Keratinocyte (primary cell): ENCODE measurements at regions not wholly inside any gene's neighbourhood (a gene's known extent, or its start where the extent isn't known, plus 50 kb on each side); places are given as distances from the start of the nearest gene placed in this dataset.

ENCODE experiments used
- DNase-seq: peaks from one replicate; pipeline ENCODE4 v3.0.0-alpha.2; 2011; ENCODE audit warnings: low read depth, missing footprints, low spot score
- FAIRE-seq: peaks from 2 replicates; lab custom pipeline; 2011; peaks lifted over from hg19 to GRCh38; lab: Jason Lieb, UNC
- H2AFZ ChIP-seq: 2 replicates; pipeline ENCODE4 v1.6.0; 2012; ENCODE audit warnings: low read length, control low read depth, inconsistent platforms; ENCODE audit not compliant: control insufficient read depth
- H3K27ac ChIP-seq: 2 replicates; pipeline ENCODE4 v1.5.1; 2011; ENCODE audit warnings: low read length; ENCODE audit not compliant: control insufficient read depth, insufficient read depth
- H3K27me3 ChIP-seq: 3 replicates; pipeline ENCODE4 v1.6.0; 2011; ENCODE audit warnings: low read length; ENCODE audit not compliant: control insufficient read depth, insufficient read depth; ENCODE audit errors: extremely low read depth
- H3K36me3 ChIP-seq, 2 experiments: 2 replicates in 1 of 2; 3 replicates in 1 of 2; pipeline ENCODE4 v1.5.1; 2011; ENCODE audit warnings: low read length in 2 of 2, mild to moderate bottlenecking in 1 of 2; ENCODE audit not compliant: control insufficient read depth in 2 of 2, insufficient read depth in 2 of 2; ENCODE audit errors: extremely low read depth in 1 of 2
- H3K4me1 ChIP-seq: 3 replicates; pipeline ENCODE4 v1.5.1; 2011; ENCODE audit warnings: low read length; ENCODE audit not compliant: control insufficient read depth, insufficient read depth; ENCODE audit errors: extremely low read depth
- H3K4me2 ChIP-seq: 3 replicates; pipeline ENCODE4 v1.6.0; 2011; ENCODE audit warnings: low read depth, low read length; ENCODE audit not compliant: control insufficient read depth, insufficient read depth; ENCODE audit errors: extremely low read depth
- H3K4me3 ChIP-seq, 3 experiments: fragments of 200-600 bp in 1 of 3; sonication (generic) in 1 of 3; 2 replicates in 2 of 3; 3 replicates in 1 of 3; pipeline ENCODE4 v1.5.1; 2011 to 2016; ENCODE audit warnings: low read length in 3 of 3, mild to moderate bottlenecking in 3 of 3, control low read depth in 2 of 3, inconsistent platforms in 1 of 3, low read depth in 1 of 3, mixed read lengths in 1 of 3, mixed run types in 1 of 3, moderate library complexity in 1 of 3; ENCODE audit not compliant: control insufficient read depth in 2 of 3, insufficient read depth in 2 of 3; ENCODE audit errors: extremely low read depth in 1 of 3
- H3K79me2 ChIP-seq: 2 replicates; pipeline ENCODE4 v1.6.0; 2012; ENCODE audit warnings: low read length; ENCODE audit not compliant: control insufficient read depth, insufficient read depth
- H3K9ac ChIP-seq: 3 replicates; pipeline ENCODE4 v1.6.0; 2011; ENCODE audit warnings: low read length; ENCODE audit not compliant: control insufficient read depth, insufficient read depth; ENCODE audit errors: extremely low read depth
- H3K9me1 ChIP-seq: 3 replicates; pipeline ENCODE4 v1.6.0; 2011; ENCODE audit warnings: low read length; ENCODE audit not compliant: control insufficient read depth, insufficient read depth; ENCODE audit errors: extremely low read depth
- H3K9me3 ChIP-seq: 2 replicates; pipeline ENCODE4 v1.5.1; 2012; ENCODE audit warnings: low read depth, low read length; ENCODE audit not compliant: control insufficient read depth
- H4K20me1 ChIP-seq: 3 replicates; pipeline ENCODE4 v1.6.0; 2011; ENCODE audit warnings: low read length; ENCODE audit not compliant: control insufficient read depth, insufficient read depth; ENCODE audit errors: extremely low read depth
- EZH2 ChIP-seq: IDR thresholded peaks from one replicate; pipeline ENCODE4 v1.6.1; 2012; ENCODE audit warnings: inconsistent platforms, mild to moderate bottlenecking, low read length, moderate library complexity
- dilution Hi-C: fragments of 300-500 bp; cut with MboI; formaldehyde crosslinking; loops from one replicate; pipeline ENCODE4 v1.7.0; 2020; ENCODE audit warnings: low sequenced_read_pairs; ENCODE audit not compliant: extremely low pct_ligation_motif_present
- TF ChIP-seq, protein P1 (sequence below), 3 experiments: IDR thresholded peaks in 1 of 3; conservative IDR thresholded peaks in 1 of 3; optimal IDR thresholded peaks in 1 of 3; 2 replicates in 2 of 3; 3 replicates in 1 of 3; pipeline versions ENCODE3 to v1.5.1; 2011; ENCODE audit warnings: low read length in 3 of 3, mild to moderate bottlenecking in 3 of 3, moderate library complexity in 2 of 3, control low read depth in 1 of 3, inconsistent platforms in 1 of 3; ENCODE audit not compliant: insufficient read depth in 2 of 3; ENCODE audit errors: extremely low read depth in 1 of 3

GRCh38 chr16:80063713-80064069 lies 463.2 kb upstream of the MAF start:
- H3K4me1 ChIP-seq: peaks cover 4% of the 10 kb centered on the region
- no peak overlapping the region for H3K9ac ChIP-seq
- H3K27ac ChIP-seq: no peak overlapping the region
- TF ChIP-seq, protein P1, sequence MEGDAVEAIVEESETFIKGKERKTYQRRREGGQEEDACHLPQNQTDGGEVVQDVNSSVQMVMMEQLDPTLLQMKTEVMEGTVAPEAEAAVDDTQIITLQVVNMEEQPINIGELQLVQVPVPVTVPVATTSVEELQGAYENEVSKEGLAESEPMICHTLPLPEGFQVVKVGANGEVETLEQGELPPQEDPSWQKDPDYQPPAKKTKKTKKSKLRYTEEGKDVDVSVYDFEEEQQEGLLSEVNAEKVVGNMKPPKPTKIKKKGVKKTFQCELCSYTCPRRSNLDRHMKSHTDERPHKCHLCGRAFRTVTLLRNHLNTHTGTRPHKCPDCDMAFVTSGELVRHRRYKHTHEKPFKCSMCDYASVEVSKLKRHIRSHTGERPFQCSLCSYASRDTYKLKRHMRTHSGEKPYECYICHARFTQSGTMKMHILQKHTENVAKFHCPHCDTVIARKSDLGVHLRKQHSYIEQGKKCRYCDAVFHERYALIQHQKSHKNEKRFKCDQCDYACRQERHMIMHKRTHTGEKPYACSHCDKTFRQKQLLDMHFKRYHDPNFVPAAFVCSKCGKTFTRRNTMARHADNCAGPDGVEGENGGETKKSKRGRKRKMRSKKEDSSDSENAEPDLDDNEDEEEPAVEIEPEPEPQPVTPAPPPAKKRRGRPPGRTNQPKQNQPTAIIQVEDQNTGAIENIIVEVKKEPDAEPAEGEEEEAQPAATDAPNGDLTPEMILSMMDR (optimal IDR thresholded peaks at IDR 0.05 in 1 of 3, IDR thresholded peaks at IDR 0.05 in 1 of 3, conservative IDR thresholded peaks at IDR 0.05 in 1 of 3; ENCODE audit: extremely low read depth in 1 of 3, insufficient read depth in 2 of 3, low read length in 3 of 3): no peak
- no peak for TF ChIP-seq EZH2
- no peak overlapping the region for H3K4me2 ChIP-seq
- no peaks in the 10 kb centered on the region for H3K9me1 ChIP-seq
- H3K36me3 ChIP-seq: no peaks in the 10 kb centered on the region
- no peak overlapping the region for H2AFZ ChIP-seq
- H4K20me1 ChIP-seq: no peaks in the 10 kb centered on the region
- dilution Hi-C loops: no loop called here
- H3K4me3 ChIP-seq: no peak overlapping the region
- H3K9me3 ChIP-seq: no peaks in the 10 kb centered on the region
- DNase-seq: no peak
- peaks cover 4% of the 10 kb centered on the region for H3K27me3 ChIP-seq
- H3K79me2 ChIP-seq: no peaks in the 10 kb centered on the region
- FAIRE-seq: no peak

DNA sequence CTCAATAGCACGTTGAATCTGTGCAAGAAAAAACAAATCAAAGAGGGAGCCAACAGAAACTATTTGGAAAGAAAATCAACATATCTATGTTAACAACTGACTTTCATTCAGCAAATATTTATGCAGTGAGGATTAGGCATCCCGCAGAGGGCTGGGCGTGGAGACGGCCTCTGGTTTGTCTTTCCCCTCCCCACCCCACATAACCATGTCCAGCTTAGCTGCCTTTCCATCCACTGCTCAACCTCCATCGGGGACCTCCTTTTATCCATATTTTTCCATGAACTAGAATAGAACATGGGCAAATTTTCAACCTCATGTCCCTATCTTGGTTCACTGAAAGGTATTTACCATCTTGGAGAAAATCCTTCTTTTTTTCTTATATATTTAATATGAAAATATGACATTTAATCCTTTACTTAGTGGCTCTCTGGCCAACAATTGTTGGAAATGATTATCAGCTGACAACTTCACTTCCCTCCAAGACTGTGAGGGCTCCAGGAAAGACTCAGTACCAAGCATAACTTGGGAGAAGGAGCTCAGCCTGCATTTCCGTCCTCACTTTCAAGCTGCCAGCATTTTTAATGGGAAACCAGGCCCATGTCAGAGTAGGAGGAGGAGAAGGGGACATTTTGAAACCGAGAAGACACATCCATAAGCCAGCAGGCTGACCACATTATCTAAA lies 462.6 kb upstream of the MAF start:
- Histone ChIP-seq H4K20me1 (no peaks in the 10 kb centered on the region), H3K27me3 (peaks cover 4% of the 10 kb centered on the region), H3K4me3 (no peak overlapping the region), H2AFZ (no peak overlapping the region), H3K36me3 (no peaks in the 10 kb centered on the region), H3K9me3 (no peaks in the 10 kb centered on the region), H3K27ac (no peak overlapping the region), H3K79me2 (no peaks in the 10 kb centered on the region), H3K4me1 (peaks cover 9% of the 10 kb centered on the region), H3K9ac (no peak overlapping the region), H3K4me2 (no peak overlapping the region), H3K9me1 (no peaks in the 10 kb centered on the region)
- DNase-seq (no peak), FAIRE-seq (no peak)
- dilution Hi-C loops: no loop called here
- no peak for TF ChIP-seq EZH2
